ENCODE measurements at regions not wholly inside any gene's neighbourhood (a gene's known extent, or its start where the extent isn't known, plus 50 kb on each side); places are given as distances from the start of the nearest gene placed in this dataset.
A peak's percentile ranks its signal among the peaks of the same experiment; 100 is the strongest.

GRCh38 chrX:150037041-150037440, 98.8 kb upstream of the EOLA2 start (continued):
- TF ChIP-seq ZHX2 (IDR thresholded peaks at IDR 0.05; ENCODE audit: low read depth) (no peak), ZHX2 (CRISPR knock-in tag; IDR thresholded peaks at IDR 0.05; ENCODE audit: borderline replicate concordance) (no peak), SP4 (CRISPR knock-in tag; IDR thresholded peaks at IDR 0.05) (no peak), ZNF781 (CRISPR knock-in tag; IDR thresholded peaks at IDR 0.05; ENCODE audit: borderline replicate concordance, not compliant biosample characterization) (no peak), ETV5 (CRISPR knock-in tag; IDR thresholded peaks at IDR 0.05; ENCODE audit: borderline replicate concordance) (peak; percentile 83), EP300 (IDR thresholded peaks at IDR 0.05; ENCODE audit: low read depth in 2 of 2, low read length in 2 of 2) (peak in 1 of 2 experiments; percentile 71; a peak in 2 of 4 replicates), EP300 (CRISPR knock-in tag; IDR thresholded peaks at IDR 0.05; ENCODE audit: borderline replicate concordance) (no peak), ZNF503 (CRISPR knock-in tag; IDR thresholded peaks at IDR 0.05) (no peak), ARID5B (CRISPR knock-in tag; IDR thresholded peaks at IDR 0.05) (peak; percentile 65), ZNF446 (CRISPR knock-in tag; IDR thresholded peaks at IDR 0.05) (no peak), ZBTB20 (CRISPR knock-in tag; IDR thresholded peaks at IDR 0.05; ENCODE audit: borderline replicate concordance, low read depth) (no peak), ELF3 (CRISPR knock-in tag; IDR thresholded peaks at IDR 0.05) (peak; percentile 68), POLR2AphosphoS5 (IDR thresholded peaks at IDR 0.05; ENCODE audit: low read depth, low read length) (no peak), NKX3-1 (CRISPR knock-in tag; IDR thresholded peaks at IDR 0.05) (no peak), ZNF550 (CRISPR knock-in tag; IDR thresholded peaks at IDR 0.05; ENCODE audit: borderline replicate concordance) (no peak), MAX (IDR thresholded peaks at IDR 0.05) (no peak)

Measured in HepG2 (cell line).